ENCODE measurements at regions not wholly inside any gene's neighbourhood (a gene's known extent, or its start where the extent isn't known, plus 50 kb on each side); places are given as distances from the start of the nearest gene placed in this dataset.

- peak; percentile 62 for DNase-seq
Measured at GRCh38 chr4:171130256-171130801, 682.9 kb upstream of the GALNTL6 start.

- DNase-seq: no peak
Measured at GRCh38 chr4:171118091-171118490, 695.1 kb upstream of the GALNTL6 start.

- no peak for DNase-seq
Measured at GRCh38 chr4:171117457-171117856, 695.7 kb upstream of the GALNTL6 start.

- no peak for DNase-seq
Measured at GRCh38 chr4:171101845-171102244, 711.4 kb upstream of the GALNTL6 start.

GRCh38 chr4:171087089-171087488 is 726.1 kb upstream of the GALNTL6 start:
- DNase-seq: no peak

- no peak for DNase-seq
Measured at GRCh38 chr4:171067422-171067821, 745.8 kb upstream of the GALNTL6 start.

- no peak for DNase-seq
Measured at GRCh38 chr4:171049380-171049779, 763.8 kb upstream of the GALNTL6 start.

- DNase-seq: no peak
Measured at GRCh38 chr4:171042989-171043524, 770.1 kb upstream of the GALNTL6 start.

GRCh38 chr4:171035909-171036308 is 777.3 kb upstream of the GALNTL6 start:
- DNase-seq: no peak

GRCh38 chr4:171031338-171031737 is 781.9 kb upstream of the GALNTL6 start:
- DNase-seq: no peak

- no peak for DNase-seq
Measured at GRCh38 chr4:171025776-171026175, 787.4 kb upstream of the GALNTL6 start.

GRCh38 chr4:171025343-171025742 is 787.9 kb upstream of the GALNTL6 start:
- DNase-seq: no peak

GRCh38 chr4:171024720-171025303 is 788.4 kb upstream of the GALNTL6 start:
- no peak for DNase-seq

GRCh38 chr4:171022824-171023230 is 790.4 kb upstream of the GALNTL6 start:
- no peak for DNase-seq

GRCh38 chr4:171017593-171017992 is 795.6 kb upstream of the GALNTL6 start:
- no peak for DNase-seq

GRCh38 chr4:171016145-171016544 is 797.1 kb upstream of the GALNTL6 start:
- DNase-seq: no peak

GRCh38 chr4:171015441-171015840 is 797.8 kb upstream of the GALNTL6 start:
- DNase-seq: no peak

GRCh38 chr4:171007618-171008390 is 805.4 kb upstream of the GALNTL6 start:
- no peak for DNase-seq

- no peak for DNase-seq
Measured at GRCh38 chr4:171002246-171002645, 811.0 kb upstream of the GALNTL6 start.

GRCh38 chr4:170990989-170991589 is 822.1 kb upstream of the GALNTL6 start:
- DNase-seq: peak; percentile 9

GRCh38 chr4:170988446-170988845 is 824.8 kb upstream of the GALNTL6 start:
- no peak for DNase-seq

GRCh38 chr4:170979736-170980135 is 833.5 kb upstream of the GALNTL6 start:
- DNase-seq: no peak

- DNase-seq: no peak
Measured at GRCh38 chr4:170978990-170979389, 834.2 kb upstream of the GALNTL6 start.

- DNase-seq: no peak
Measured at GRCh38 chr4:170949084-170949483, 859.3 kb upstream of the AADAT start.

Measured in kidney glomerular epithelial cell (primary cell).